Astrocyte (in vitro differentiated cells and primary cell): ENCODE measurements at regions not wholly inside any gene's neighbourhood (a gene's known extent, or its start where the extent isn't known, plus 50 kb on each side); places are given as distances from the start of the nearest gene placed in this dataset.
"Not testable (repeated sequence)": the region's sequence is repeated elsewhere in the genome, so short reads cannot be mapped to it uniquely, and the experiment has no call there.

Source experiments
- DNase-seq: peaks from one replicate; pipeline ENCODE4 v3.0.0-alpha.2; 2010; ENCODE audit warnings: low read depth
- FAIRE-seq: peaks from 2 replicates; lab custom pipeline; 2011; peaks lifted over from hg19 to GRCh38; lab: Jason Lieb, UNC
- H2AFZ ChIP-seq: 2 replicates; pipeline ENCODE4 v1.6.0; 2012; ENCODE audit warnings: low read depth, low read length, inconsistent platforms
- H3K27ac ChIP-seq: 2 replicates; pipeline ENCODE4 v1.5.1; 2011; ENCODE audit warnings: low read depth, low read length, inconsistent platforms
- H3K27me3 ChIP-seq: 2 replicates; pipeline ENCODE4 v1.6.0; 2011; ENCODE audit warnings: low read length, inconsistent platforms; ENCODE audit not compliant: insufficient read depth
- H3K36me3 ChIP-seq: 2 replicates; pipeline ENCODE4 v1.5.1; 2011; ENCODE audit warnings: low read length, inconsistent platforms; ENCODE audit not compliant: insufficient read depth
- H3K4me1 ChIP-seq: 2 replicates; pipeline ENCODE4 v1.5.1; 2011; ENCODE audit warnings: low read length, inconsistent platforms; ENCODE audit not compliant: insufficient read depth
- H3K4me2 ChIP-seq: 2 replicates; pipeline ENCODE4 v1.6.0; 2012; ENCODE audit warnings: low read length, inconsistent platforms
- H3K4me3 ChIP-seq: 2 replicates; pipeline ENCODE4 v1.5.1; 2011; ENCODE audit warnings: low read depth, mild to moderate bottlenecking, low read length, inconsistent platforms; ENCODE audit not compliant: insufficient read depth
- H3K79me2 ChIP-seq: 2 replicates; pipeline ENCODE4 v1.6.0; 2012; ENCODE audit warnings: mild to moderate bottlenecking, low read length, inconsistent platforms; ENCODE audit not compliant: insufficient read depth
- H3K9ac ChIP-seq: 2 replicates; pipeline ENCODE4 v1.6.0; 2012; ENCODE audit warnings: mild to moderate bottlenecking, low read length, inconsistent platforms
- H3K9me3 ChIP-seq: 2 replicates; pipeline ENCODE4 v1.5.1; 2012; ENCODE audit warnings: low read depth, mild to moderate bottlenecking, low read length, inconsistent platforms; ENCODE audit not compliant: insufficient read depth
- H4K20me1 ChIP-seq: 2 replicates; pipeline ENCODE4 v1.6.0; 2012; ENCODE audit warnings: low read length, inconsistent platforms; ENCODE audit not compliant: insufficient read depth
- H3K27ac Mint-ChIP-seq: one replicate; pipeline ENCODE4 v1.8.0; 2021; ENCODE audit warnings: mild to moderate bottlenecking, mixed read lengths; ENCODE audit not compliant: unreplicated experiment
- H3K27me3 Mint-ChIP-seq: one replicate; pipeline ENCODE4 v1.8.0; 2021; ENCODE audit warnings: low read depth, mixed read lengths; ENCODE audit not compliant: unreplicated experiment
- H3K36me3 Mint-ChIP-seq: one replicate; pipeline ENCODE4 v1.8.0; 2021; ENCODE audit warnings: low read depth, mixed read lengths; ENCODE audit not compliant: unreplicated experiment
- H3K4me1 Mint-ChIP-seq: one replicate; pipeline ENCODE4 v1.8.0; 2021; ENCODE audit warnings: low read depth, mixed read lengths; ENCODE audit not compliant: unreplicated experiment
- H3K4me3 Mint-ChIP-seq: one replicate; pipeline ENCODE4 v1.8.0; 2021; ENCODE audit warnings: mild to moderate bottlenecking, moderate library complexity, mixed read lengths; ENCODE audit not compliant: unreplicated experiment
- H3K9me3 Mint-ChIP-seq: one replicate; pipeline ENCODE4 v1.8.0; 2021; ENCODE audit warnings: mild to moderate bottlenecking, mixed read lengths; ENCODE audit not compliant: unreplicated experiment
- EZH2 ChIP-seq: IDR thresholded peaks from 2 replicates; pipeline ENCODE4 v1.6.1; 2012; ENCODE audit warnings: mild to moderate bottlenecking, low read length, inconsistent platforms; ENCODE audit not compliant: insufficient read depth
- TF ChIP-seq, protein P1 (sequence below): IDR thresholded peaks from 2 replicates; pipeline ENCODE4 v1.5.1; 2011; ENCODE audit warnings: low read depth, mild to moderate bottlenecking, inconsistent platforms, low read length, moderate library complexity; ENCODE audit not compliant: insufficient read depth

DNA sequence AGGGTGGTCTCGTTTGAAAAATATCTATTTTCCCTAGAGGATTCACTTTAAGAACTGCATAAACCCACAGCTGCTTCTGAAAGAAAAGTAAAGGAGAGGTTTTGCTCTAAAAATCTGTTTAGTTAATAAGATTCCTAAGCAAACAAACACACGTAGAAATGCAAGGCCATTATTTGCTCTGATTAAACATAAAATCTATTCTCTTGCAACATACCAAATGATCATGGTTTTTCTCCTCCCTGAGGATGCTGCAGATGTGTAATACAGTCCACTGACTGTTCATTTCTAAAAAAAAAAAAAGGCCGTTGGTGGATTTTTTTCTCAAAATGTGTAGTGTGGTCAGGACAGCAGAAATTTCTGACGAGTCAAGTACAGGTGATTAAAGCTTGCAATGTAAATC is 98.6 kb downstream of the BUB3 start:
- no peak for DNase-seq
- no peaks in the 10 kb centered on the region for H3K79me2 ChIP-seq
- H3K4me3 Mint-ChIP-seq = no peak overlapping the region
- H3K36me3 Mint-ChIP-seq = no peaks in the 10 kb centered on the region
- no peaks in the 10 kb centered on the region for H3K9me3 Mint-ChIP-seq
- H3K4me1 Mint-ChIP-seq = peaks cover 3% of the 10 kb centered on the region
- H3K4me2 ChIP-seq = no peak overlapping the region
- H3K4me3 ChIP-seq = no peak overlapping the region
- no peaks in the 10 kb centered on the region for H4K20me1 ChIP-seq
- no peak overlapping the region for H3K27ac ChIP-seq
- no peaks in the 10 kb centered on the region for H3K27me3 ChIP-seq
- no peak for TF ChIP-seq EZH2
- TF ChIP-seq, protein P1, sequence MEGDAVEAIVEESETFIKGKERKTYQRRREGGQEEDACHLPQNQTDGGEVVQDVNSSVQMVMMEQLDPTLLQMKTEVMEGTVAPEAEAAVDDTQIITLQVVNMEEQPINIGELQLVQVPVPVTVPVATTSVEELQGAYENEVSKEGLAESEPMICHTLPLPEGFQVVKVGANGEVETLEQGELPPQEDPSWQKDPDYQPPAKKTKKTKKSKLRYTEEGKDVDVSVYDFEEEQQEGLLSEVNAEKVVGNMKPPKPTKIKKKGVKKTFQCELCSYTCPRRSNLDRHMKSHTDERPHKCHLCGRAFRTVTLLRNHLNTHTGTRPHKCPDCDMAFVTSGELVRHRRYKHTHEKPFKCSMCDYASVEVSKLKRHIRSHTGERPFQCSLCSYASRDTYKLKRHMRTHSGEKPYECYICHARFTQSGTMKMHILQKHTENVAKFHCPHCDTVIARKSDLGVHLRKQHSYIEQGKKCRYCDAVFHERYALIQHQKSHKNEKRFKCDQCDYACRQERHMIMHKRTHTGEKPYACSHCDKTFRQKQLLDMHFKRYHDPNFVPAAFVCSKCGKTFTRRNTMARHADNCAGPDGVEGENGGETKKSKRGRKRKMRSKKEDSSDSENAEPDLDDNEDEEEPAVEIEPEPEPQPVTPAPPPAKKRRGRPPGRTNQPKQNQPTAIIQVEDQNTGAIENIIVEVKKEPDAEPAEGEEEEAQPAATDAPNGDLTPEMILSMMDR = no peak
- peaks cover 6% of the 10 kb centered on the region for H3K9me3 ChIP-seq
- no peaks in the 10 kb centered on the region for H3K36me3 ChIP-seq
- FAIRE-seq = no peak
- H3K9ac ChIP-seq = no peak overlapping the region
- H2AFZ ChIP-seq = no peak overlapping the region
- no peaks in the 10 kb centered on the region for H3K27me3 Mint-ChIP-seq
- H3K4me1 ChIP-seq = no peaks in the 10 kb centered on the region
- H3K27ac Mint-ChIP-seq = no peak overlapping the region

DNA sequence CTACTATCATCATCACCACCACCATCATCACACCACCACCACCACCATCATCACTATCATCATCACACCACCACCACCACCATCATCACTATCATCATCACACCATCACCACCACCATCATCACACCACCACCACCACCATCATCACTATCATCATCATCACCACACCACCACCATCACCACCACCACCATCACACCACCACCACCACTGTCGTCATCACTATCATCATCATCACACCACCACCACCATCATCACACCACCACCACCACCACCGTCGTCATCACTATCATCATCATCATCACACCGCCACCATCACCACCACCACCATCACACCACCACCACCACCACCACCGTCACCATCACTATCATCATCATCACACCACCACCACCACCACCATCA is 100.1 kb downstream of the BUB3 start:
- H3K36me3 ChIP-seq, H3K4me1 ChIP-seq, H3K27me3 ChIP-seq, H3K4me2 ChIP-seq, H3K27me3 Mint-ChIP-seq, H3K4me3 ChIP-seq, DNase-seq, H3K36me3 Mint-ChIP-seq, H3K27ac ChIP-seq, H3K4me3 Mint-ChIP-seq, H3K9ac ChIP-seq, H3K9me3 Mint-ChIP-seq, H2AFZ ChIP-seq, H4K20me1 ChIP-seq, H3K79me2 ChIP-seq, H3K4me1 Mint-ChIP-seq, H3K9me3 ChIP-seq, H3K27ac Mint-ChIP-seq: not testable (repeated sequence)
- FAIRE-seq = peak; percentile 5

DNA sequence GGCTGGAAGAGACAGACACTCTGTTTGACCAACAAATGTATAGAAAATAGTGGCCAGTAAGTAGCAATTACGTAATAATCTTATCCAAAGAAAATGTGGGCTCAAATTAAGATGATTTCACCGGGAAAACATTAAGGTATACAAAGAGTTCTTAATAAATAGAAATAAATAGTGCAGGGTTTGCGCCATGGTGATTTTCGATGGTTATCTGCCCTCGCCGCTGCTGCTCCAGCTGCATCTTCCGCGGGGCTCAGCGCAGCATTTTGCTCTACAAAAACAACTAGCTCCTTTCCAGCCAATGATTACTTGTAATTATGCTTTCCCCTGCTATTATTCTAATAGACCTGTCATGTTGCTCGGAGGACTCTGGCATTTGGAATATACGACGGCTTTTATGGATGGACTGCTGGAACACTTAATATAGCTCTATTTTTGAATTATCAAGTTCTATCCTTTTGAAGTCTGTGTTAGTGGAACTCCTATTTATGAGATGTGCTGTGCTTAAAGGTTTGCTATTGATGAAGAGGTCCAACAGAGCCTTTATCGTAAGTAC is 103.8 kb downstream of the BUB3 start:
- H3K9me3 ChIP-seq = peaks cover 6% of the 10 kb centered on the region
- no peak overlapping the region for H3K27ac ChIP-seq
- Mint-ChIP-seq H3K4me1 (peaks cover 4% of the 10 kb centered on the region), H3K27me3 (peaks cover 5% of the 10 kb centered on the region), H3K9me3 (no peaks in the 10 kb centered on the region), H3K27ac (no peak overlapping the region), H3K4me3 (no peak overlapping the region), H3K36me3 (no peaks in the 10 kb centered on the region)
- H3K4me3 ChIP-seq = no peak overlapping the region
- DNase-seq (no peak), FAIRE-seq (no peak)
- no peaks in the 10 kb centered on the region for H3K4me1 ChIP-seq
- H2AFZ ChIP-seq = no peak overlapping the region
- no peaks in the 10 kb centered on the region for H4K20me1 ChIP-seq
- H3K27me3 ChIP-seq = peaks cover 11% of the 10 kb centered on the region
- no peak overlapping the region for H3K9ac ChIP-seq
- no peaks in the 10 kb centered on the region for H3K36me3 ChIP-seq
- no peaks in the 10 kb centered on the region for H3K79me2 ChIP-seq
- TF ChIP-seq, protein P1 = no peak
- TF ChIP-seq EZH2 = no peak
- no peak overlapping the region for H3K4me2 ChIP-seq
